ENCODE measurements at regions not wholly inside any gene's neighbourhood (a gene's known extent, or its start where the extent isn't known, plus 50 kb on each side); places are given as distances from the start of the nearest gene placed in this dataset.
A peak's percentile ranks its signal among the peaks of the same experiment; 100 is the strongest.
"Not testable (repeated sequence)": the region's sequence is repeated elsewhere in the genome, so short reads cannot be mapped to it uniquely, and the experiment has no call there.

- DNase-seq (ENCODE audit: low read depth), result not testable (repeated sequence)
- peak overlapping the region; percentile 34 for H3K4me3 ChIP-seq (ENCODE audit: low read depth, low read length)
Observed at GRCh38 chr1:145487156-145487555, 61.8 kb upstream of the NBPF20 start.

- not testable (repeated sequence) for DNase-seq (ENCODE audit: low read depth); H3K4me3 ChIP-seq (ENCODE audit: low read depth, low read length)
Observed at GRCh38 chr1:145484257-145484656, 58.9 kb upstream of the NBPF20 start.

- not testable (repeated sequence) for DNase-seq (ENCODE audit: low read depth); H3K4me3 ChIP-seq (ENCODE audit: low read depth, low read length)
Observed at GRCh38 chr1:145482214-145482860, 56.9 kb upstream of the NBPF20 start.

- not testable (repeated sequence) for DNase-seq (ENCODE audit: low read depth)
- peak overlapping the region; percentile 41 for H3K4me3 ChIP-seq (ENCODE audit: low read depth, low read length)
Observed at GRCh38 chr1:145475962-145476361, 50.6 kb upstream of the NBPF20 start.

GRCh38 chr1:145475369-145475915 lies 50.0 kb upstream of the NBPF20 start:
- not testable (repeated sequence) for DNase-seq (ENCODE audit: low read depth)
- H3K4me3 ChIP-seq (ENCODE audit: low read depth, low read length), result peak overlapping the region; percentile 41

All from skeletal muscle cell (primary cell).